Epithelial cell of proximal tubule (primary cell): ENCODE measurements at regions not wholly inside any gene's neighbourhood (a gene's known extent, or its start where the extent isn't known, plus 50 kb on each side); places are given as distances from the start of the nearest gene placed in this dataset.

Source experiments
- DNase-seq: peaks from one replicate; pipeline ENCODE4 v3.0.0-alpha.2; 2011; ENCODE audit warnings: low read depth
- H3K4me3 ChIP-seq: 2 replicates; pipeline ENCODE4 v1.5.1; 2011; ENCODE audit warnings: low read depth, mild to moderate bottlenecking, low read length
- TF ChIP-seq, protein P1 (sequence below): conservative IDR thresholded peaks from 2 replicates; pipeline ENCODE4 v1.5.1; 2012; ENCODE audit warnings: low read depth, mild to moderate bottlenecking, low read length

DNA sequence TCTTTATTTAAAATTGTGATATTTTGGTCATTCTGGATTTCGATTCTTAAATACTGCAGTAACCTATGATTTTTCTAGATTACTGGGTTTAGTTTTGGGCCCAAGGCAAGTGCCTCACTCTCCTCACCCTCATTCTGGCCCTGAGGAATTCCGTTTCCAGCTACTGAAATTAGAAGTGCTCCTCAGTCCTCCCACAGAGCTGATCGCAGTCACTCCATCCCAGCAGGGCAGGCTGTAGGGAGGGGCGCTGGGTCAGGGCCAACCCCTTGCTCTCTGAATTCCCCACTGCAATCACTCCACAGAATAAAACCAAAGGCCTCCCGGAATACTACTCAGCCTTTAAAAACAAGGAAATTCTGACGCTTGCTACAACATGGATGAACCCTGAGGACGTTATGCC is 66.5 kb upstream of the DIO3 start:
- DNase-seq: no peak
- no peak overlapping the region for H3K4me3 ChIP-seq
- TF ChIP-seq, protein P1, sequence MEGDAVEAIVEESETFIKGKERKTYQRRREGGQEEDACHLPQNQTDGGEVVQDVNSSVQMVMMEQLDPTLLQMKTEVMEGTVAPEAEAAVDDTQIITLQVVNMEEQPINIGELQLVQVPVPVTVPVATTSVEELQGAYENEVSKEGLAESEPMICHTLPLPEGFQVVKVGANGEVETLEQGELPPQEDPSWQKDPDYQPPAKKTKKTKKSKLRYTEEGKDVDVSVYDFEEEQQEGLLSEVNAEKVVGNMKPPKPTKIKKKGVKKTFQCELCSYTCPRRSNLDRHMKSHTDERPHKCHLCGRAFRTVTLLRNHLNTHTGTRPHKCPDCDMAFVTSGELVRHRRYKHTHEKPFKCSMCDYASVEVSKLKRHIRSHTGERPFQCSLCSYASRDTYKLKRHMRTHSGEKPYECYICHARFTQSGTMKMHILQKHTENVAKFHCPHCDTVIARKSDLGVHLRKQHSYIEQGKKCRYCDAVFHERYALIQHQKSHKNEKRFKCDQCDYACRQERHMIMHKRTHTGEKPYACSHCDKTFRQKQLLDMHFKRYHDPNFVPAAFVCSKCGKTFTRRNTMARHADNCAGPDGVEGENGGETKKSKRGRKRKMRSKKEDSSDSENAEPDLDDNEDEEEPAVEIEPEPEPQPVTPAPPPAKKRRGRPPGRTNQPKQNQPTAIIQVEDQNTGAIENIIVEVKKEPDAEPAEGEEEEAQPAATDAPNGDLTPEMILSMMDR: no peak

DNA sequence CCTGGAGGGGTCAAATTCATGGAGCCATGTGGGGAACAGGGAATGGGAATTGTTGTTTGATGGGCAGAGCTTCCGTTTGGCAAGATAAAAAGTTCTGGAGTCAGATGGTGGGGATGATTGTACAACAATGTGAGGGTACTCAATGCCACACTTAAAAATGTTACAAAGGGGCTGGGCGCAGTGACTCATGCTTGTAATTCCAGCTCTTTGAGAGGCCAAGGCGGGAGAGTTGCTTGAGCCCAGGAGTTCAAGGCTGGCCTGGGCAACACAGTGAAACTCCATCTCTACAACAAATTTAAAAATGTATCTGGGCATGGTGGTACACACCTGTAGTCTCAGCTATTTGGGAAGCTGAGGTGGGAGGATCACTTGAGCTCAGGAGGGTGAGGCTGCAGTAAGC is 66.0 kb upstream of the DIO3 start:
- no peak for DNase-seq
- TF ChIP-seq, protein P1: no peak
- H3K4me3 ChIP-seq: no peak overlapping the region

DNA sequence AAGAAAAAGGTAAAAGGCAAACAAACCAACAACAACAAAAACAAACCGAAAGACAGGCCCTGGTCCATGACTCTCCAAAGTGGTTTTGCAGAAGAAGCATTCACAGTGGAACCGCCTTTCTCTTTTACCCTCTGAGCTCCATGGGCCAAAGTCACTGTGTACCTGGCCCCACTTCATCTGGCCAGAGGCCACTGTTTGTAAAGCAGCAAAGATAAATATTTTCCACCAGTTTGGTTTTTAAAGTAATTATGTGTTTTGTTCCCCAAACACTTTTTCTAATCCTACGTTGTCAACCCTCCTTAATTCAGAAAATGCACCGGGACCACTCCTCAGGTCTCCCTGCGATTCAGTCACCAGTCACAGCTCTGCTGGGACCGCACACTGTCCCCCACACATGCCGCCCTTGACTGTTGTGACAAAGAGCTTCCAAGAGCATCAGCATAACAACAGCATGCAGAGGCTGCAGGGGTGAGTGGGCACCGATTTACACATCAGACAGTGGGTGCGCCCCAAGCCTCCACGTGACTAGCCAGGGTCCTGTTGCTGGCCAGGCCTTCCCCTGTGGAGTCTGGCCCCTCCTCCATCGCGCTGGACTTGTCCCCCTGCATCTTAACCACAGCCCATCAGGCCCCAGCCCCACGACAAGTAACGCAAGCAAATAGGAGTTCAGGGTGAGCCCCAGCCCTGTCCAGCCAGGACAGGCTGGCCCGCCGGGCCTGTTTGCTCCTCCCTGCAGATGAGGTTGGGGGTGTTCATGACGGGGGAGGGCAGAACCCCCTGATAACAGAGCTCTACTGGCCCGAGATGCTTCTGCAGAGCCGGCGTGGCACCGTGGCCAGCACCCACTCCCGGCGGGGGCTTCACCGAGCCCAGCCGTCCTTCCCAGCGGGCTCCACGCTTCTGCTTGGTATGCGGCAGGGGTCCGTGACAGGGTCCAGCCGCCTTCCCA is 65.2 kb upstream of the DIO3 start:
- TF ChIP-seq, protein P1: no peak
- no peak for DNase-seq
- H3K4me3 ChIP-seq: no peak overlapping the region

DNA sequence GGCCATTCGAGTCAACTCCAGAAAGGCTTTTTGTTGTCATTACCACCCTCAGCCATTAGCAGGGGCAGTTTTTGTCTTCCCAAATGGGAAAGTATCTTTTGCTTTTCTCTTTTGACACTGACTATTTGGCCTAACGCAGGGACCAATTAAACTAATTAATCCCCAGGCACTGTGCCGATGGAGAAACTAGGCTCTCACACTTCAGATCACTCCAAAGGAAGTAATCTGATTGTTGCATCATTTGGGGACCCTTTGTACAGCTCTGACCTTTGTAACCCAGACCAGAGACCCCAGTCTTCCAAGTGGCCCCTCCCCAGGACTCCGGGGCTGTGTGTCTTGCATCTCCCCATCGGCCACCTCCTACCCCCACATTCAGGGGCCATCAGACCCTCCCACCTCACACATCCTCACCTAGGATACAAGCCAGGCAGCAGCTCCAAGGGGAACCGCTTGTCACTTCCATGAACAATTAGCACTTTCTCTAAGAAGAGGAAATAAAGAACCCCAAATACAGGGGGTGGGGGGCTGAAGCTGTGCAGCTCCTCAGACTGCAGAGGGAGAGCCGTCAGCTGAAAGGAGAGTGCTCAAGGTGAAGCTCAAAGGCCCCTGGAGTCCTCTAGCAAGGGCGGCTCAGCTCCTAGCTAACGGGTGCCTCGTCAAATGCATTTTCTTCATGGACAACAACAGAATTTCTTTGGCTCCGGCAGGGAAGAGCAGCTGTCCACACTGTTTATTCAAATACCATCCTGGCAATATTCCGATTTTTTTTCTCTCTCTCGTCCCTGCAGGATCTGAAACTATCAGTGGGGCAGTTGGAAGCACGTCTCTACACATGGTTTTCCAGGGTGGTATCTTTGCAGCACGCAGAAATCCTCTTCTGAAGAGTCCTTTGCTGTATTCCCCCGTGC is 64.3 kb upstream of the DIO3 start:
- no peak overlapping the region for H3K4me3 ChIP-seq
- no peak for DNase-seq
- TF ChIP-seq, protein P1: no peak

DNA sequence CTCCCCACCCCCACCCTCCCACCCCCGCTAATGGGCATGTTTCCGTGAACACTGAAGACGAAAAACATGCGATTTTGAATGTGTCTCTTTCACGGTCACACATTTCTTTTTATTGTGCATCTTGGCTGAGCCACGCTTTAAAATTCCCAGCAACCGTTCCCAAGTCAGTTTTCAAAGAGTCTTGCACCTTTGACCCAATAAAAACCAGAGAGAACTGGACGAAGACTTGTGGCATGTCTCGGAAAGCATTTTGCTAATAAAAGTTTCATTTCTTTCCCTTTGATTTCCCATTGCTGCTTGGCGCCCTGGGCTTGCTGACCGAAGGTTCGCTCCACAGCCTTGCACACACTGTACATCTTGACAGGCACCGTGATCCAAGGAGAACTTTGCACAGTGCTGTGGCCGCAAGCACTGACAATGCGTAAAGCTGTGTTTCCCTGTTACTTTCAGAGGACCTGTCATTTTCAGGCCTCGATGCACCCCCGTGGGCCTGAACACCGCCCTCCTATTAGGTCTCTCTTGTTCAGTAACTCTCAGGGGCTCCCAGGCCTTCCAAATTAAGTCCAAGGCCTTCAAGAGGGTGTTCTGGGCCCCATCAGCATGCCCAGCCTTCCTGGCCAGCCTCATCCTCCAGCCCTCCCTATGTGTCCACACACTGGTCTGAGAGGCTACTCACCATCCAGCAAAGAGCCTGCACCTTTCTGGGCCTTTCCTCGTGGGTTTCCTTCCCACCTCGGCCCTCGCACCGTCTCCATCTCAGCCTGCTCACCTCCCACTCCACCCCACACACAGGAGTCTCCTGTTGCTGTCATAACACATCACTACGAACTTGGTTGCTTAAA is 63.4 kb upstream of the DIO3 start:
- no peak for DNase-seq
- TF ChIP-seq, protein P1: no peak

DNA sequence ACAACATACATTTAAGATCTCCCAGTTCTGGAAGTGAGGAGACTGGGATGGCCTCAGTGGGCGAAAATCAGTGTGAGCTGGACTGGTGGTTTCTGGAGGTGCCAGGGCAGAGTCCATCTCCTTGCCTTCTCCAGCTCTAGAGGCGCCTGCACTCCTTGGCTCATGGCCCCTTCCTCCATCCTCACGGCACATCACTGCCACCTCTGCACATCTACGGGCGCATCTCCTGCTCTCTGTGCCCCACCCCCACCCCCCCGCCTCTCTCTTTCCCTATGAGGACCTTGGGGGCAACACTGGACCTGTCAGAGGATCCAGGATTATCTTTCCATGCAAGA is 62.8 kb upstream of the DIO3 start:
- no peak overlapping the region for H3K4me3 ChIP-seq
- no peak for DNase-seq

More for the DNA sequence above, 63.4 kb upstream of the DIO3 start:
- H3K4me3 ChIP-seq: no peak overlapping the region

More for the DNA sequence above, 62.8 kb upstream of the DIO3 start:
- TF ChIP-seq, protein P1: no peak
